Transverse colon (tissue), 4 donors: ENCODE measurements at regions not wholly inside any gene's neighbourhood (a gene's known extent, or its start where the extent isn't known, plus 50 kb on each side); places are given as distances from the start of the nearest gene placed in this dataset.
"Not testable (repeated sequence)": the region's sequence is repeated elsewhere in the genome, so short reads cannot be mapped to it uniquely, and the experiment has no call there.

Experiments used
- DNase-seq: peaks from one replicate; pipeline ENCODE4 v3.0.0-alpha.2; 2019
- H3K27ac ChIP-seq, 4 donors: fragments of 200-600 bp; sonication (generic); 2 replicates each; pipeline ENCODE4 v1.5.1; 2016 to 2018; ENCODE audit warnings: inconsistent platforms in 4 of 4
- H3K27me3 ChIP-seq: fragments of 200-600 bp; sonication (generic); 2 replicates; pipeline ENCODE4 v1.5.1; 2017; ENCODE audit warnings: inconsistent platforms
- H3K36me3 ChIP-seq, 4 donors: fragments of 200-600 bp; sonication (generic); 2 replicates each; pipeline ENCODE4 v1.5.1; 2017 to 2019; ENCODE audit warnings: inconsistent platforms in 4 of 4
- H3K4me1 ChIP-seq, 4 donors: fragments of 200-600 bp; sonication (generic); 2 replicates each; pipeline ENCODE4 v1.5.1; 2017 to 2020; ENCODE audit warnings: inconsistent platforms in 4 of 4
- H3K4me3 ChIP-seq, 4 donors: fragments of 200-600 bp; sonication (generic); 1 replicate in 1 of 4; 2 replicates in 3 of 4; pipeline versions ENCODE4 v1.5.1 to v1.6.1; 2017 to 2019; ENCODE audit warnings: inconsistent platforms in 4 of 4
- H3K9me3 ChIP-seq, 2 donors: fragments of 200-600 bp; sonication (generic); 2 replicates each; pipeline ENCODE4 v1.5.1; 2017 to 2019; ENCODE audit warnings: inconsistent platforms in 2 of 2
- CTCF ChIP-seq, 5 experiments: fragments of 200-600 bp in 3 of 5; fragments of 450-650 bp in 2 of 5; sonication (generic) in 3 of 5; IDR thresholded peaks; 1 replicate in 2 of 5; 2 replicates in 3 of 5; pipeline ENCODE4 v1.5.1; 2016 to 2017; ENCODE audit warnings: antibody characterized with exemption in 5 of 5, inconsistent platforms in 3 of 5, mild to moderate bottlenecking in 2 of 5, moderate library complexity in 1 of 5
- EP300 ChIP-seq: sonication (generic); formaldehyde crosslinking; IDR thresholded peaks from one replicate; pipeline ENCODE4 v1.6.1; 2017; ENCODE audit warnings: antibody characterized with exemption, low read depth
- POLR2A ChIP-seq: fragments of 450-650 bp; IDR thresholded peaks from one replicate; pipeline ENCODE4 v1.6.1; 2016; ENCODE audit warnings: antibody characterized with exemption, mild to moderate bottlenecking, moderate library complexity
- POLR2AphosphoS5 ChIP-seq, 3 donors: sonication (generic); formaldehyde crosslinking; IDR thresholded peaks; one replicate each; pipeline ENCODE4 v1.6.1; 2016; ENCODE audit warnings: antibody characterized with exemption in 3 of 3
- WGBS, 2 donors: methylation state at CpG; one replicate each; pipeline ENCODE4 v1.1.5; 2018; ENCODE audit warnings: low coverage in 1 of 2; 5-methylcytosine and 5-hydroxymethylcytosine counted together
- in situ Hi-C, 4 donors: fragments of 200-750 bp; cut with MboI; loops; one replicate each; pipeline versions ENCODE4 v1.15.0 to v1.15.1; 2017; ENCODE audit warnings: low sequenced_read_pairs in 3 of 4, low pct_ligation_motif_present in 1 of 4, low pct_unique_long_range_greater_than_20kb in 1 of 4
- intact Hi-C: fragments of 100-400 bp; cut with DNase I; formaldehyde crosslinking; loops from one replicate; pipeline ENCODE4 v1.15.1; 2023; ENCODE audit warnings: low total_unique reads

- DNase-seq = no peak
- WGBS, 2 donors = 63 to 70% methylated on average over 3 of the region's 3 CpGs
- in situ Hi-C loops = no loop called here
- no peak for TF ChIP-seq POLR2A
- no peak for TF ChIP-seq POLR2AphosphoS5 (IDR thresholded peaks at IDR 0.05)
- TF ChIP-seq CTCF (IDR thresholded peaks at IDR 0.05) = no peak
- no peak for TF ChIP-seq EP300
- intact Hi-C loops = no loop called here
- Histone ChIP-seq H3K27me3 (no peaks in the 10 kb centered on the region), H3K9me3 (no peaks in the 10 kb centered on the region), H3K36me3 (no peaks in the 10 kb centered on the region), H3K27ac (no peak overlapping the region), H3K4me3 (no peak overlapping the region), H3K4me1 (no peaks in the 10 kb centered on the region)
Observed at GRCh38 chr2:17196380-17196779, 321.9 kb downstream of the RAD51AP2 start.

- intact Hi-C loops (no loop called here), in situ Hi-C loops (no loop called here)
- Histone ChIP-seq H3K36me3 (no peaks in the 10 kb centered on the region), H3K9me3 (no peaks in the 10 kb centered on the region), H3K27me3 (no peaks in the 10 kb centered on the region), H3K4me3 (no peak overlapping the region), H3K4me1 (no peaks in the 10 kb centered on the region), H3K27ac (no peak overlapping the region)
- 75 to 79% methylated on average over 5 of the region's 5 CpGs for WGBS, 2 donors
- no peak for DNase-seq
- TF ChIP-seq POLR2A = no peak
- TF ChIP-seq CTCF (IDR thresholded peaks at IDR 0.05) = no peak
- no peak for TF ChIP-seq EP300
Observed at GRCh38 chr2:17195016-17195415, 323.2 kb downstream of the RAD51AP2 start.

GRCh38 chr2:17194083-17194482 lies 324.2 kb downstream of the RAD51AP2 start:
- WGBS, 2 donors = 85 to 100% methylated on average over 1 to 9 of the region's 9 CpGs
- H3K27ac ChIP-seq = no peak overlapping the region
- H3K9me3 ChIP-seq = no peaks in the 10 kb centered on the region
- no peaks in the 10 kb centered on the region for H3K4me1 ChIP-seq
- no peak for DNase-seq
- H3K4me3 ChIP-seq = no peak overlapping the region
- TF ChIP-seq EP300 = no peak
- intact Hi-C loops = no loop called here
- in situ Hi-C loops = no loop called here
- no peaks in the 10 kb centered on the region for H3K27me3 ChIP-seq
- no peaks in the 10 kb centered on the region for H3K36me3 ChIP-seq

GRCh38 chr2:17193433-17193890 lies 324.8 kb downstream of the RAD51AP2 start:
- H3K27me3 ChIP-seq, intact Hi-C loops, DNase-seq, in situ Hi-C loops, H3K4me1 ChIP-seq, H3K4me3 ChIP-seq, H3K36me3 ChIP-seq, H3K27ac ChIP-seq, H3K9me3 ChIP-seq: not testable (repeated sequence)
- WGBS, 2 donors = 96% methylated on average over 32 of the region's 32 CpGs; no CpG with 5 or more reads in 1 of the 2 donors

- WGBS, 2 donors = 17 to 56% methylated on average over 1 to 4 of the region's 4 CpGs
- intact Hi-C loops = no loop called here
- no peak for TF ChIP-seq POLR2AphosphoS5 (IDR thresholded peaks at IDR 0.05)
- TF ChIP-seq CTCF (IDR thresholded peaks at IDR 0.05) = no peak
- TF ChIP-seq EP300 = no peak
- no peak for TF ChIP-seq POLR2A
- Histone ChIP-seq H3K9me3 (no peaks in the 10 kb centered on the region), H3K27me3 (no peaks in the 10 kb centered on the region), H3K36me3 (no peaks in the 10 kb centered on the region), H3K4me3 (no peak overlapping the region), H3K27ac (no peak overlapping the region), H3K4me1 (no peaks in the 10 kb centered on the region)
- no peak for DNase-seq
- in situ Hi-C loops = no loop called here
Observed at GRCh38 chr2:17191223-17191622, 327.0 kb downstream of the RAD51AP2 start.
